HG03521 (cell line): ENCODE measurements at regions not wholly inside any gene's neighbourhood (a gene's known extent, or its start where the extent isn't known, plus 50 kb on each side); places are given as distances from the start of the nearest gene placed in this dataset.

Experiments used
- ATAC-seq: cut with Tn5 transposase; IDR thresholded peaks from one replicate; pipeline ENCODE4 v1.9.1; 2021; ENCODE audit warnings: mild to moderate bottlenecking, moderate library complexity; ENCODE audit not compliant: unreplicated experiment

- ATAC-seq, result no peak
Measured at GRCh38 chr10:94277450-94277849, 85.3 kb downstream of the NOC3L start.

- ATAC-seq, result peak; percentile 59
Measured at GRCh38 chr10:94279835-94280709, 82.7 kb downstream of the NOC3L start.

GRCh38 chr10:94281654-94282053, 81.1 kb downstream of the NOC3L start:
- no peak for ATAC-seq

GRCh38 chr10:94282369-94282768, 80.4 kb downstream of the NOC3L start:
- ATAC-seq, result no peak
